ENCODE measurements at regions not wholly inside any gene's neighbourhood (a gene's known extent, or its start where the extent isn't known, plus 50 kb on each side); places are given as distances from the start of the nearest gene placed in this dataset.

DNA sequence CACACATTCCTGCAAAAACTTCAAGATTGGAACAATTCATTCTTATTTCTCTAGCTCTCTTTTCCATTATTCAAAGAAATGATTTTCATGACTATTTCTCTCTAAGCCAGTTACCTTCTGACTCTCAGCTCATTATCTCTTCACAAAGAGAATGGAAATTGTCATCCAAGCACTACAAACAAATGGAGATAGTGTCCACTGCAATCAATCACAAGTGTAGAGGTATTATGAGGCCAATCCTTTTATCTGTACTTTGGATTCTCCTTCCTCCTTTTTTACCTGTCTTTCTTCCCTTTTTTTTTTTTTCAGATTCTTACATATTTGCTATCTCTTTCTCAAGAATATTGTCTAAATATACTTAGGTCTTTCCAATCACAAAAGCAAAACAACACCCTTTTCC, 497.7 kb upstream of the MEF2C start:
- no peak for DNase-seq (ENCODE audit: extremely low spot score)
- intact Hi-C loops (cut with DNase I): no loop called here
- TF ChIP-seq POLR2AphosphoS5 (IDR thresholded peaks at IDR 0.05): no peak
- TF ChIP-seq POLR2A (IDR thresholded peaks at IDR 0.05; ENCODE audit: low read depth): no peak
- no peak for TF ChIP-seq EP300 (IDR thresholded peaks at IDR 0.05)
- TF ChIP-seq, protein P1, sequence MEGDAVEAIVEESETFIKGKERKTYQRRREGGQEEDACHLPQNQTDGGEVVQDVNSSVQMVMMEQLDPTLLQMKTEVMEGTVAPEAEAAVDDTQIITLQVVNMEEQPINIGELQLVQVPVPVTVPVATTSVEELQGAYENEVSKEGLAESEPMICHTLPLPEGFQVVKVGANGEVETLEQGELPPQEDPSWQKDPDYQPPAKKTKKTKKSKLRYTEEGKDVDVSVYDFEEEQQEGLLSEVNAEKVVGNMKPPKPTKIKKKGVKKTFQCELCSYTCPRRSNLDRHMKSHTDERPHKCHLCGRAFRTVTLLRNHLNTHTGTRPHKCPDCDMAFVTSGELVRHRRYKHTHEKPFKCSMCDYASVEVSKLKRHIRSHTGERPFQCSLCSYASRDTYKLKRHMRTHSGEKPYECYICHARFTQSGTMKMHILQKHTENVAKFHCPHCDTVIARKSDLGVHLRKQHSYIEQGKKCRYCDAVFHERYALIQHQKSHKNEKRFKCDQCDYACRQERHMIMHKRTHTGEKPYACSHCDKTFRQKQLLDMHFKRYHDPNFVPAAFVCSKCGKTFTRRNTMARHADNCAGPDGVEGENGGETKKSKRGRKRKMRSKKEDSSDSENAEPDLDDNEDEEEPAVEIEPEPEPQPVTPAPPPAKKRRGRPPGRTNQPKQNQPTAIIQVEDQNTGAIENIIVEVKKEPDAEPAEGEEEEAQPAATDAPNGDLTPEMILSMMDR (IDR thresholded peaks at IDR 0.05): no peak
- Histone ChIP-seq H3K4me3 (no peak overlapping the region), H3K36me3 (no peaks in the 10 kb centered on the region), H3K27ac (replicated peaks in 1 of 4) (no peak overlapping the region), H3K4me1 (no peaks in the 10 kb centered on the region), H3K27me3 (no peaks in the 10 kb centered on the region), H3K9me3 (no peaks in the 10 kb centered on the region)

DNA sequence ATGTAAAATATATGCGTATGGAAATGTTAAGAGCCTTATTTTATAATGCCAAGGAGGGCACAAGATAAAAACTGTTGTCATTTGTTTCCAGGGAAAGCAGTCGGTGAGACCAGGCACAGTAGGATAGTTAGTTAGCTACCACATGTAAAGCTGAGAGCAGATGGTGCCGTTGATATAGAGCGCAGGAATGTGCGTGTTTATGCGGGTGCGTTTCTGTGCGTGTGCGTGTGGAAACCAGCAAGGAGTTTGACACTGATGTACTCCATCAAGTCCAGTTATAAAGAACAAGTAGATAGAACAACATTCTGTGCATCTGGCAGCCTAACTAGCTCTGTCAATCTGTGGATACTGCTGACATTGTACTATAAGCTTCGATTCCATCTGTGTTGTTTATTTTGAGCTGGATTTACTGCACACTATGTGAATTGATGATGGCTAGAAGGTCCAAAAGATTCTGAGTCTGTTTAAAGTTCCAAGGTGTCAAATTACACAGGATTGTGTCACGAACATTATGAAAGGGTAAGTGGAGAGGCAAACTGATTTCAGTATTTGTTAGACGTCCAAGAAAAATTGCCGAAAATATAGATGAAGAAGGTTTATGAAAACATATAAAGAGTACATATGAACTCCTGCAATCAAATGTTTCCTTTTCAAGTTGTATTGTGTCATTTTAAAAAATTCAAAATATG, 494.9 kb upstream of the MEF2C start:
- Histone ChIP-seq H3K27ac (replicated peaks in 1 of 4) (no peak overlapping the region), H3K4me3 (no peak overlapping the region), H3K4me1 (peaks cover 0 to 5% (median 0%) of the 10 kb centered on the region in 4 donors), H3K27me3 (no peaks in the 10 kb centered on the region), H3K9me3 (no peaks in the 10 kb centered on the region), H3K36me3 (no peaks in the 10 kb centered on the region)
- 63% methylated on average over 13 of the region's 13 CpGs for WGBS
- DNase-seq (ENCODE audit: extremely low spot score): no peak
- TF ChIP-seq, protein P1 (IDR thresholded peaks at IDR 0.05): no peak
- no peak for TF ChIP-seq POLR2A (IDR thresholded peaks at IDR 0.05; ENCODE audit: low read depth)
- TF ChIP-seq EP300 (IDR thresholded peaks at IDR 0.05): no peak
- no peak for TF ChIP-seq POLR2AphosphoS5 (IDR thresholded peaks at IDR 0.05)
- intact Hi-C loops (cut with DNase I): no loop called here

DNA sequence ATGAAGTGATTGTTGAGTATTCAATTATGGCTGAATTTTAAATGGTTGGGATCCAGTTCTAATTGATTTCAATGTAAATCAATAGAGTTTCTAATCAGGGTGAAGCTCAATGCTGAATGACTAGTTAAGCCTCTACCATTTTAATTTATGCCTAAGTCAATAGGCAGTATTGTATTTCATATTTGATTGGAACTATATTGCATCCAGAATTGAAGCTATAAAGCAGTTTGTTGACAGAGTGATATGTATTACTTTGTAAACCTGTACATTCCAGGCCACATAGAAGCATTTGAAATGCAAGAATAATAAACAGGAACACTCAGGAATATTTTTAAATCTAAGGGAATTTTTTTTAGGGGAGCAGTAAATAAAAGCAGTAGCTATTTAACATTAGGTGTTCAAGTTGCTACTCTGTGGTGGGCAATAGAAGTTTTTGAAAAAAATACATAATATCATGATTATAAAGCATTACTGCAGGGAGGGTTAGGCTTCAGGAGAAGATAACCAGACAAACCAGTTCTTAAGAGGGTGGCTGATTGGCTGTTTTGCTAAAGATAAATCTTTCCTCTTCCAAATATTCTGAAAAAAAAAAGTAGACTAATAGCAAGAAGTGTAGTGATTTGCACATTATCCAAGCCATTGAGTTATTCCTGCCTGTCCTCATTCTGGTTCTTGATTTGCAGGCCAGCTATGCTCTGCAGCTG, 492.0 kb upstream of the MEF2C start:
- Histone ChIP-seq H3K27me3 (no peaks in the 10 kb centered on the region), H3K36me3 (no peaks in the 10 kb centered on the region), H3K9me3 (no peaks in the 10 kb centered on the region), H3K27ac (replicated peaks in 1 of 4) (no peak overlapping the region), H3K4me3 (no peak overlapping the region), H3K4me1 (peaks cover 0 to 5% (median 0%) of the 10 kb centered on the region in 4 donors)
- no peak for DNase-seq (ENCODE audit: extremely low spot score)
- intact Hi-C loops (cut with DNase I): no loop called here
- TF ChIP-seq POLR2A (IDR thresholded peaks at IDR 0.05; ENCODE audit: low read depth): no peak
- TF ChIP-seq, protein P1 (IDR thresholded peaks at IDR 0.05): no peak
- no peak for TF ChIP-seq POLR2AphosphoS5 (IDR thresholded peaks at IDR 0.05)
- TF ChIP-seq EP300 (IDR thresholded peaks at IDR 0.05): no peak

DNA sequence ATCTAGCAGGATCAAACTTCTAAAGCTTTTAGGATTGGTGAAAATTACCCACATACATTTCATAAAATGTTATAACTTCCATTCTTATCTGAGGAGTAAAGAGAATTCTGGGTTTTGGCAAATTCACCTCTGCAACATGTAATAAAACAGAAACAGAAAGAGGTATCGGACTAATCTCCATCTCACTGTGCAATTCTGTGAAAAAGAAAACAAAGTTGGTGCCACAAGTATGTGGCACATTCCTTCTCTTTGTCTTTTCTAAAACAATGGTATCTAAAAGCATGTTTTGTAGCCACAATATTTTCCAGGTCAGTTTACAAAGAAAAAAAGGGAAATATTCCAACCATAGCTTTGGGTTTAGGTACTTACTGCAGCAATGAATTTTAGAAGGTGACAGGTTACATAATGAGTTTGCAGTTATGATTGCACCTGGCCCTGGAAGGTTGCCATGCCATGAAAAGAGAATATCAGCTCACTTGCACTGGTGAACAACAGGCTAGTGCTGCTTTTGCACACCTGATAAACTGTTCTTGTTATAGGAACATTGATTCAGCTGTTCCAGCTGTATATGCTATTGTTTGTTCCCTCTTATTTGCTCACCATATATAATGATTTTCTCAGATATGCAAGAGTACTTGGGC, 491.3 kb upstream of the MEF2C start:
- H3K27ac ChIP-seq (replicated peaks in 1 of 4): no peak overlapping the region
- H3K4me1 ChIP-seq: peaks cover 0 to 5% (median 0%) of the 10 kb centered on the region in 4 donors
- no peaks in the 10 kb centered on the region for H3K36me3 ChIP-seq
- no peaks in the 10 kb centered on the region for H3K27me3 ChIP-seq
- WGBS: 88% methylated on average over 1 of the region's 1 CpG
- no peak for TF ChIP-seq POLR2A (IDR thresholded peaks at IDR 0.05; ENCODE audit: low read depth)
- TF ChIP-seq POLR2AphosphoS5 (IDR thresholded peaks at IDR 0.05): no peak
- no peak for TF ChIP-seq EP300 (IDR thresholded peaks at IDR 0.05)
- TF ChIP-seq, protein P1 (IDR thresholded peaks at IDR 0.05): no peak
- DNase-seq (ENCODE audit: extremely low spot score): no peak
- no peaks in the 10 kb centered on the region for H3K9me3 ChIP-seq
- intact Hi-C loops (cut with DNase I): no loop called here
- no peak overlapping the region for H3K4me3 ChIP-seq

All from esophagus muscularis mucosa (tissue), 4 donors.